ENCODE measurements at regions not wholly inside any gene's neighbourhood (a gene's known extent, or its start where the extent isn't known, plus 50 kb on each side); places are given as distances from the start of the nearest gene placed in this dataset.

DNA sequence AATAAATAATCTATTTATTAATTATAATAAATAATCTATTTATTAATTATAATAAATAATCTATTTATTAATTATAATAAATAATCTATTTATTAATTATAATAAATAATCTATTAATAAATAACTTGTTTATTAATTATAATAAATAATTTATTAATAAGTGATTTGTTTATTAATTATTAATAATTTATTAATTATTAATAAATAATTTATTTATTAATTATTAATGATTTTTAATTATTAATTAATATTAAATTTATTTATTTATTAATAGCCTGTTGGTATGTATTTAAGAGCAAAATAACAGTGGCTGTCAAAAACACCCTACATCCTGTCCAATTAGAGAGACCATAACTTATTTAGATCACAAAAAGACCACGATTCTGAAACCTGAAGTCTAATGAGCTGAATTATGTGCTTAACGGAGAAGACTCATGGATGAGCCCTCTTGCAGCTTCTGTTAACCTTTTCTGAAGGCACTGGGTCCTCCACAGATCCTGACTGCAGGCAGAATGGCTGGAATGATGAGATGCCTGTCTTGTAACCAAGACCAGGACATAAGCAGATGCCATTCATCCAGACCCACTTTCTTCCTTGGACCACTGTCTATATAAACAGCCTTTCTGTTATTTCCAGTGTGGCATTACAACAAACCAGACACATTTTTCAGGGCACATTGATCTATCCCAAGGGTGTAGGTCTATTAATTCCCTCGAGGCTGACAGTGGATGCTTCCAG lies 134.2 kb downstream of the SETD4 start:
- TF ChIP-seq, protein P1, sequence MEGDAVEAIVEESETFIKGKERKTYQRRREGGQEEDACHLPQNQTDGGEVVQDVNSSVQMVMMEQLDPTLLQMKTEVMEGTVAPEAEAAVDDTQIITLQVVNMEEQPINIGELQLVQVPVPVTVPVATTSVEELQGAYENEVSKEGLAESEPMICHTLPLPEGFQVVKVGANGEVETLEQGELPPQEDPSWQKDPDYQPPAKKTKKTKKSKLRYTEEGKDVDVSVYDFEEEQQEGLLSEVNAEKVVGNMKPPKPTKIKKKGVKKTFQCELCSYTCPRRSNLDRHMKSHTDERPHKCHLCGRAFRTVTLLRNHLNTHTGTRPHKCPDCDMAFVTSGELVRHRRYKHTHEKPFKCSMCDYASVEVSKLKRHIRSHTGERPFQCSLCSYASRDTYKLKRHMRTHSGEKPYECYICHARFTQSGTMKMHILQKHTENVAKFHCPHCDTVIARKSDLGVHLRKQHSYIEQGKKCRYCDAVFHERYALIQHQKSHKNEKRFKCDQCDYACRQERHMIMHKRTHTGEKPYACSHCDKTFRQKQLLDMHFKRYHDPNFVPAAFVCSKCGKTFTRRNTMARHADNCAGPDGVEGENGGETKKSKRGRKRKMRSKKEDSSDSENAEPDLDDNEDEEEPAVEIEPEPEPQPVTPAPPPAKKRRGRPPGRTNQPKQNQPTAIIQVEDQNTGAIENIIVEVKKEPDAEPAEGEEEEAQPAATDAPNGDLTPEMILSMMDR (IDR thresholded peaks at IDR 0.05; ENCODE audit: insufficient read depth, low read depth, low read length) = no peak
- no peak for DNase-seq (ENCODE audit: low read depth)
- H3K4me3 ChIP-seq (ENCODE audit: low read depth, low read length) = no peak overlapping the region

DNA sequence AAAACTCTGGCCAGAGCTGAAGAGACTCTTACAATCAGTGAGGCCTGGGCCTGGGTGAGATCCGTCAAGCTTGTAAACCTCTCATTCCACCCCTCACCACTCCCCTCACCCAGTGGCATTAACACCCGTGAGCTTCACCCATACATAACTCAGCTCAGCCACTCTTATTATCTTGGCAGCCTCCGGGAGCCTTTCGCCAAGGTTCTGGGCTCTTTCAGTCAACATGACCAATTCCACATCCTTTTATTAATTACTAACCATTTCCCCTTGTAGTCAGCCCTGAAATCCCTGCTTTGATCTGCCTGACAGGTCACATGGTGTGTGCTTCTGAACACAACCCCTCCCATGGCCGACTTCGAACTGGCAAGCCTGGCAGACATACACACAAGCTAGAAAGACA lies 134.8 kb downstream of the SETD4 start:
- H3K4me3 ChIP-seq (ENCODE audit: low read depth, low read length) = no peak overlapping the region
- no peak for DNase-seq (ENCODE audit: low read depth)
- TF ChIP-seq, protein P1 (IDR thresholded peaks at IDR 0.05; ENCODE audit: insufficient read depth, low read depth, low read length) = no peak

DNA sequence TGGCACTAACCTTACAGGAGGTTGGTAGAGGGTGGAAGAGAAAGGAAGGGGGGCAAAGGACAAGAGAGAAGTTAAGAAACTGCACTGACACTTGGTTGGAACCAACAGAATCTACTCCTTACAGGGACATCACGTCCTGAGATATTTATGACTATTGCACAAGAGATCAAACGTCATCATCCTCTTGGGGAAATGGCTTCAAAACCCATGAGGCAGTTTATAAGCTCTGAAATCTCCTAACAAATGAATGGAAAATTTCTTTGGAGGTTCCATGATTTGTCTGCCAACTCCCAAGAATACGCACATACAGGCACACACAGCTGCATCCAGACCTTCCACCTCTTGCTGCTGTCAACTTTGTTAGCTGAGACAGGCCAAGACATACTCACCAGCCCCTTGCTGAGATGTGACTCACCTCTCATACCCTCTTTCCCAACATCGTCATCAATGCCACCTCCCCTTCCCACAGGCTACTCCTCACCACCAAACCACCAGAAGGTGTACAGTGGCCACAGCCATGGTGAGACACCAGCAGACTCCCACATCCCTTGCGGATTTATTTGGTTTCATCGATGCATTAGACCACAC lies 135.5 kb downstream of the SETD4 start:
- TF ChIP-seq, protein P1 (IDR thresholded peaks at IDR 0.05; ENCODE audit: insufficient read depth, low read depth, low read length) = no peak
- peak; percentile 90 for DNase-seq (ENCODE audit: low read depth)
- no peak overlapping the region for H3K4me3 ChIP-seq (ENCODE audit: low read depth, low read length)

DNA sequence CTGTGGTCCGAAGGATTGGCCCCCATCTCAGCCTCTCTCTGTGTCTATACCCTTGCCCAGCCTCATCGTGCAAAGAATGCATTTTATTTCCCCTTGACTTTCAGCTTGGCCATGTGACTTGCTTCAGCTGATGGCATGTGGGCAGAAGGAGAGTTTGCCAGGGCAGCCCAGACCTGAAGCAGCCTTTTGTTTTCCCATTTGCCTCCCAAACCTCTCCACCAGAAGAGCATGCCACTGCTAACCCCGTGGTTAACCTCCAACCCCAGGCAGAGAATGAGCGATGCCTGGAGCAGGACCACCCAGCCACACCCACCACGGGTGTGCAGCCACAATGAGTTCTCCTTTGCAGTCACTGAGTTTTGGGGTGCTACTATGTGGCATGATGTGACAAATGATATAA lies 136.4 kb downstream of the SETD4 start:
- TF ChIP-seq, protein P1 (IDR thresholded peaks at IDR 0.05; ENCODE audit: insufficient read depth, low read depth, low read length) = no peak
- no peak for DNase-seq (ENCODE audit: low read depth)
- no peak overlapping the region for H3K4me3 ChIP-seq (ENCODE audit: low read depth, low read length)

DNA sequence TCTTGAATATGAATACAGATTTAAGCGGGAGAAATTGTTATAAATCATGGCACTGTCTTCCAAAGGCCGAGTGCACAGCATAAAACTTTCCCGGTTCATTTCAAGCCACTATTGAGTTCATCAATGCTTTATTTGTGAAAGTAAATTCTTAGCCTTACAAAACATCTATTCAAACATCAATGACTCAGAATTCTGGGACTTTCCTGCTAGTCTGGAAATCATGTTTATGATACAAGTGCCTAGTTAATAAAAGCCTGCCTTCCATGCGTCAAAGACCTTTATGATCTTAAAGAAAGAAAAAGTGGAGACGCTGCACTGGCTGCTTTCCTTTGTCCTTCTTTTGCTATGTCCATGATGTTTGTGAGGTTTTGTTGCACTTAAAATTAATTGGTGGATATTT lies 137.7 kb downstream of the SETD4 start:
- no peak overlapping the region for H3K4me3 ChIP-seq (ENCODE audit: low read depth, low read length)
- DNase-seq (ENCODE audit: low read depth) = peak; percentile 72

DNA sequence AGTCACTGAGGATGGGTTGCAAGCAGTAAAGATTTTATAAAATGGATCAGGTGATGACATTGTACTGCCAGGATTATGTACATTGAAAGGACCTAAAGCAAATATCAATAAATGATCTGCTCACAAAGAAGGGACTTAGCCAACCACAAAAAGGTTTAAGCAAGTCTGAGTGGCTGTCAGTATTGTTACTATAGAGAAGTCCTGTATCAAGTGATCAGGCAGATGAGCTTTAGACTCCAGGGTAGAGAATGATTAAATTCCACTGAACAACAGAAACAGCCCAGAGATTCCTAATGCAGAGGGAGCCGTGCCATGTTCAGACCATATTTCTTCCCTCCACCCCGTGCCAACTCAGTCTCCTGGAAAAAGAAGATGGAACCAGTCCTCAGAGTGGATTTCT lies 138.9 kb downstream of the SETD4 start:
- no peak for DNase-seq (ENCODE audit: low read depth)
- no peak overlapping the region for H3K4me3 ChIP-seq (ENCODE audit: low read depth, low read length)
- TF ChIP-seq, protein P1 (IDR thresholded peaks at IDR 0.05; ENCODE audit: insufficient read depth, low read depth, low read length) = no peak

More for the DNA sequence above, 137.7 kb downstream of the SETD4 start:
- TF ChIP-seq, protein P1 (IDR thresholded peaks at IDR 0.05; ENCODE audit: insufficient read depth, low read depth, low read length) = no peak

Measured in fibroblast of villous mesenchyme (primary cell).